ENCODE measurements at regions not wholly inside any gene's neighbourhood (a gene's known extent, or its start where the extent isn't known, plus 50 kb on each side); places are given as distances from the start of the nearest gene placed in this dataset.
"Not testable (repeated sequence)": the region's sequence is repeated elsewhere in the genome, so short reads cannot be mapped to it uniquely, and the experiment has no call there.

- TF ChIP-seq CTCF, POLR2A (IDR thresholded peaks at IDR 0.05): not testable (repeated sequence)
These were observed 96.1 kb upstream of the OPCML start for GRCh38 chr11:133628371-133628770.
